Dedifferentiated amniotic fluid mesenchymal stem cell (primary cell): ENCODE measurements at regions not wholly inside any gene's neighbourhood (a gene's known extent, or its start where the extent isn't known, plus 50 kb on each side); places are given as distances from the start of the nearest gene placed in this dataset.
"Not testable (repeated sequence)": the region's sequence is repeated elsewhere in the genome, so short reads cannot be mapped to it uniquely, and the experiment has no call there.

Source experiments
- DNase-seq: peaks from one replicate; pipeline ENCODE4 v3.0.0-alpha.2; 2016; ENCODE audit errors: extremely low spot score

DNA sequence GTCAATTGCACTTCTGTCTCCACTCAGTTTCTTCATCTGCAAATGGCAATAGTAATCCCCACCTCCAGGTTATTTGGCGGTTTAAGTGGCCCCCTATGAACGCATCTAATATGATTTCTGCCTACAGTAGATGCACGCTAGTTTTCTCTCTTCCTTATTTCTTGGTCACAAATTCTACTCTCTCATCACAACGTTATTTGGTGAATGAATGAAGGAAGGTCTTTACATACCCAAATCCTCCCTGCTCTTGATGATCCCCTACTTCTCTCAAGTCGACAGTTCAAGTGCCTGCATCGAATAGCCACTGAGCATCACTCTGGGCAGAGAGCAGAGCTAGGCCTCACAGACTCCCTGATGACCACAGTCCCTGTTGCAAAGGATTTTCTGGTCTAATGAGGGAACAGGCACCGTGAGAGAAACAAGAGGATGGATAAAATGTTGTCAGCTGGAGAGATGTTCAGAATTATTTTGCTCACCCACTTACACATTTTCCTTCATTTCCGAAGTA is 181.2 kb upstream of the SMAD3 start:
- no peak for DNase-seq

DNA sequence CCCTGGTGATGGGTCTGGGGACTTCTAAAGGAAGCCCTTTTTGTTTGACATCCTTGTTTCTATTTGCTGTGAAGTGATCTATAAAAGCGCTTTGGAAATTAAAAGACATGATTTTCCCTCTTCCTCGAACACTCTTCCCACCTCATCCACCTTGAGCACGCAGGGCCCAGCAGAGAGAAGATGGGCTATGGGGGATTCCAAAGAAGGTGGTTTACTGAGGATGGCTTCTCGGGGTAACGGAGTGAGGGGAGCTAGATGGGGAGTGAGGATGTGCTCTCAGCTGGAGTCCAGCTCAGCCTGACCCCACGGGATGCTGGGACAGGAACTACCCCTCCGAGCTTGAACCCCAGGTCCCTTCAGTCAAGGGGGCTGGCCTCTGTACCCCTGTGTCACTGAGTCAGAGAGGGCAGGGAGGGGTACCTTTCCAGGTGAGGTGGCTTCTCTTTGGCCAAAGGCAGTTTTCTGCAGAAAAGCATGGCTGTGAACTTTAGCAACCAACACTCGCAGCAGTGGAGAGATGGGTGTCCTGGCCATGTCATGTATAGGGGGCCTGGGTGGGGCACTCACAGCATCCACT is 180.7 kb upstream of the SMAD3 start:
- no peak for DNase-seq

DNA sequence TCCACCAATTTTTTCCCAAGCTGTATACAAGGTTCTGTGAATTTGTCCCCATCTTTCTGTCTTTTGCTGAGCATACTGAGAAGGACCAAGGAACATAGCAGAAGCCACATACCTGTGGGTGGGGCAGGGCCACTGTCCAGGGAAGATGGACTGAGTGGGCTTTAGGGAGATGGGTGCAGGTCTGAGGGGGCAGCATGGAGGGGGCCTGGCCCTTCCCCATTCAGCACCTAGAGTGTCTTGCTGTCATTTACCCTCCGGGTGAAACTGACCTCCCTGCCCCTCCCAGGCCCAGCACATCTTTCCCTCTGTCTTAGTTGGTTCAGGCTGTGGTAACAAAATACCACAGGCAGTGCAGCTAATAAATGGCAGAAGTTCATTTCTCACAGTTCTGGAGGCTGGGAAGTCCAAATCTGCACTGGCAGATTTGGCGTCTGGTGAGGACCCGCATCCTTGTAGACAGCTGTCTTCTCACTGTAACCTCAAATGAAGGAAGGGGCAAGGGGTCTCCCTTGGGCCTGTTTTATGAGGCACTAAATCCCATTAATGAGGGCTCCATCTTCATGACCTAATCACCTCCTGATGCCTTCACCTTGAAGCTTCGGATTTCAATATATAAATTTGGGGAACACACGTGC is 180.0 kb upstream of the SMAD3 start:
- no peak for DNase-seq

DNA sequence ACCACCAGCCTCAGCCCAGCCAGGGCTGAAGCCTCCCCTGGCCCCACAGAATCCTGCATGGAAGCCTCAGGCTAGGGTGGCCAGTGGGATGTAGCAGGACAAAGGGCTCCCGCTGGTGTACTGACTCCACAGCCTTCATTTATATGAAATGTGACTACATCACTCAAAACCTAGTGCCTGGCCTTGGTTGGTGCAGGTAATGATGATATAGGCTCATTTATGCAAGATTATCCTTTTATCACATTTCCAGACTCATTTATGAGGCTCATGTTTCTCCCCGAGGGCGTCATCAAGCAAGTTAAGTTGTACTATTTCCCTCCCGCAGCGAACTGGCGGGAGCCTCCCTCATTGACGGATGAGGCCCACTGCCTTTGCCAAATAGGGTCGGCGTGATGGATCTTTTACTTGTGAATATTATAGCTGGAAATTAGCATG is 179.1 kb upstream of the SMAD3 start:
- no peak for DNase-seq

DNA sequence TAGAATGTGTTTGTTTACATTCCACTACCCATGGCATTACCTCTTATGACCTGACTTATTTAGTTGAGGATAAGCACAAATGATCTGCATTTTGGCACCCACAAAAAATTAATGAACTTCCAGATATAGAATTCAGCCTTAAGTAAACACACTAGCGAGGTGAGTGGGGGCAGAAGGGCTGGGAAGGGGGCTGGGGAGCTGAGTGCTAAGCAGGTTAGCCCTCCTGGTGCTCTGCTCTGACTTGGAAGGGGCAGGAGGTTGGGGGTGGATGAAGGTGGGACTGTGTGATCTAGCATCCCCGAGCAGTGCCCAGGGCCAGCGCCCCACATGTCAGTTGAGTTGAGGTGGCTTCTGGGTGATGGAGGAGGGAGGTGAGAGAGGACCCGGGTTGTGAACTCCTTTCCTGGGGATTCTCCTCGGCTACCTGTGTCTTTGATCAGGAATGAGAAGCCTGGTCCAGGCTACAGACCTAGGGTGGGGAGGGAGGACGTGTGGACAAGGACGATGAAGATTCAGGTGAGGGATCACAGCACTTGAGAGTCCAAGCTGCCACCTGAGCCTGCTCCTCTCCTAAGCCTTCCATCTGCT is 178.6 kb upstream of the SMAD3 start:
- DNase-seq, result no peak

DNA sequence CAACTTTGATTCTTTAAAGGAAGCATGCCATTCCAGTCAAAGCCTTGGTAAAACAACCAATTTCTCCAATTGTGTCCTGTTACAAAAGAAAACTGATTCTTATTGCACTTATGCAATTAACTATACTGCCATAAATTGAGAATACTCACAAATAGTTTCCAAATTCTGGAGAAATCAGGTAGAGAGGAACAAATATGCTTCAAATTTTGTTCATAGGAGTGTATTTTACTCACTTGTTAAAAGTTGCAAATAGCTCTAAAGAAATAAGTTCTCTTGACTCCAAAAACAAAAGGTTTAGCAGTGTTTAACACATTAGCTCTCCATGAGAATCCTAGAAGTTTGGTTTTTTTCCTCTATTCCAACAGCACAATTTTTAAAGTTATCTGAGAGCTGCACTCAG is 176.1 kb upstream of the SMAD3 start:
- not testable (repeated sequence) for DNase-seq

DNA sequence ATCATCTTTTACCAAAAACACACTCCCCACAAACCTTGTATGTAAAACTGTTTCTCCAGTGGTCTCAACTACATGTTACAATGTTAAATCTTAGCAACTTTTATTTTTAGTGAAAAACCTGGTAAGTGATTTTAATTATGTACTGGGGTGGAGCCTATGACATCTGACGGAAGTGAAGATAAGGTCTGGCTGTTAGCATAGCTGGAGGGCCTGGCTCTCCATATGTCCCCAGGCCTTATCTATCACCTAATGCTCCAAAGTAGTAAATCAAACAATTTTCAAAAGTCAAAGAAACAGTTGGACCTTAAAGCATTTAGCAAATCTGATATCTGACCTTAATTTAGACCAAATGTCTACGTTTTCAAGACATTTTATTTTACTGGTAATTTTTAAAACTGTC is 173.6 kb upstream of the SMAD3 start:
- DNase-seq, result no peak

DNA sequence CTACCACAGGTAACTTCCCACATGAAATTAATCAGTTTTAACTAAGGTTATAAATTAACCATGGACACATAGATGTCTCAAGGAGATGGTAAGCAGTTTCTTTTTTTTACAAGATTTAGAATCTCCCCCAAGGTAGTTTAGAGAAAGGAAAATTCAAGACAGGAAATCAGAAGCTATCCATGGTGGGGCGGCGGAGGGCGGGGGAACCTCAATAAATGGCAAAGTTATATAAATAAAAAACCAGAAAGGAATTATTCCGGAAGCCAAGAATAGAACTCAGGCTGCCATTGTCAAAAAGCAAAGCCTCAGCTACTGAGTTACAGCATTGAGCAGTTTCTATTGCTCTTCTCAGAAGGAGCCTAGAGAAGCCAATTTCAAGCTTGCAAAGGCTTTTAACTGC is 172.1 kb upstream of the SMAD3 start:
- DNase-seq, result no peak

DNA sequence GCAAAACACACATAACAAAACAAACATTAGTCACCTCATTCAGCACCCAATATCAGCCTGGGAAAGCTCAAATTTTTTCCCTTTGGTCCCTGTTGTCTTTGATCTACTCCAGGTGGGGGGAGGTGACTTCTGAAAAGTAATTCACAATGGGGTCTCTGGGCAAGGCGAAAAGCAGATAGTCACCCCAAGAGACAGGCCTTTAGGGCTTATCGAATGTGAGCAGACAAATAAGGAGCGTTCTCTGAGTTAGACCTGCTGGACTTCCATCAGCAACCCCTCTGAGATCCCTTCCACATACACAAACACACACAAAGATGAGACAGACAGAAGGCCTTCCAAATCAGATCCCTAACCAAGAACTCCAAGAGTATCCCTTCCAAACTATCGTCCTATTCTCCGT is 171.0 kb upstream of the SMAD3 start:
- DNase-seq, result no peak

DNA sequence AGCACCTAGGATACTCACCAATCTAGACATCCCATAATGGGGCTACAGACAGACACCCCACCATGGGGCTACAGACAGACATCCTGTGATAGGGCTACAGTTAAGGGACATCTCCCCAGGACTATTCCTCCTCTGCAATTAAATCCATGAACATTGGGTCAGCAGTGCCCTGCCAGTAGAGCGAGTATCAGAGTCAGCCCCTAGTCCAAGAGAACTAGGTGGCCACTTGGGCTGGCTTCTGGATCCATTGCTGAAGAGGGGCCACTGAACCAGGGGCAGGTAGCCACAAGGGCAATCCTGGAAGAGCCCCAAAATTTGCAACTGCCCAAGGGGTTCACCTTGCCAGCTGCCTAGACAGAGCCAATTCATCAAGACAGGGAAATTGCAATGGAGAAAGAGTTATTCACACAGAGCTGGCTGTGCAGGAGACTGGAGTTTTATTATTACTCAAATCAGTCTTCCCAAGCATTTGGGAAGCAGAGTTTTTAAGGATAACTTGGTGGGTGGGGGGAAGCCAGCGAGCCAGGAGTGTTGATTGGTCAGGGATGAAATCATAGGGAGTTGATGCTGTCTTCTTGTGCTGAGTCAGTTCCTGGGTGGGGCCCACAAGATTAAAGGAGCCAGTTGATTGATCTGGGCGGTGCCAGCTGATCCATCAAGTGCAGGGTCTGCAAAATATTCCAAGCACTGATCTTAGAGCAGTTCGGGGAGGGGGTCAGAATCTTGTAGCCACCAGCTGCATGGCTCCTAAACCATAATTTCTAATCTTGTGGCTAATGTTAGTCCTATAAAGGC is 170.2 kb upstream of the SMAD3 start:
- no peak for DNase-seq

DNA sequence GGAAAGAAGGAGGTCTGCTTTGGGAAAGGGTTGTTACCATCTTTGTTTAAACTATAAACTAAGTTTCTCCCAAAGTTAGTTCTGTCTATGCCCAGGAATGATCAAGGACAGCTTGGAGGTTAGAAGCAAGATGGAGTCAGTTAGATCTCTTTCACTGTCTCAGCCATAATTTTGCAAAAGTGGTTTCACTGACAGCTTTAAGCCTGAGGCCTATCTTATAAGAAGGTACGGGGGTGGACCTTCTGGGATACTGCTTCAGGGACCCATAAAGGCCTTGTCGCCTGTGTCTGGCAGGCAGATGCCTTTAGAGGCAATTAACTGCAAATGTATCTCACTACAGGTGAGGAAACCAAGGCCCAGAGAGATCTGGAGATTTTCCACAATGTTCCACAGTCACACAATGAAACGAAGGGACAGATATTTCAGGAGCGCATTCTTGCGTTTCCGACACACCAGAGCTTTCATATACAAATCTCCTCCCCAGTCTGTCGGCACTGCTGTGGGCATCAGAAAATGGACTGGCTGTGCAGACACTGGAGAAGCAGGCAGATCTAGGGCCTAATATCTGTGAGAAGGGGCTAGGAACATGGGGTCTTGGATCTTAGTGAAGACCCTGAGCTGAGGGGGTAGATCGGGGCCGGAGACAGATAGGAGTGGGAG is 169.5 kb upstream of the SMAD3 start:
- no peak for DNase-seq

DNA sequence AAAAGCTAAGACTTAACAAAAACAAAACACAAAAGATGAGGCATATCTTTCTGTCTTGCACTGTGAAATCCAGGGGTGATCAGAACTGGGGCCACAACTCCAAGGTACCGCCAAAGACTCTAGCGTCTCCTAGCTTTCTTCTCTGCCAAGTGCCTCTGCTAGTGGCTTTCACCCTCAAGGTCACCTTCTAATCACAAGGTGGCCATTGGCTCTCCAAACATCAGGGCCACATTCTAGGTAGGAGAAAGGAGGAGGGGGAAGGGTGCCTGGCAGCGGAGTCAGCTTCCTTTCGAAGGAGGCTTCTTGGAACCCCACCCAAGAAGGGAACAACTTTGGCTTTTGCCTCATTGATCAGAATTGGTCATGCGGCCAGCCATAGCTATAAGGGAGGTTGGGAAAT is 168.8 kb upstream of the SMAD3 start:
- DNase-seq, result no peak

DNA sequence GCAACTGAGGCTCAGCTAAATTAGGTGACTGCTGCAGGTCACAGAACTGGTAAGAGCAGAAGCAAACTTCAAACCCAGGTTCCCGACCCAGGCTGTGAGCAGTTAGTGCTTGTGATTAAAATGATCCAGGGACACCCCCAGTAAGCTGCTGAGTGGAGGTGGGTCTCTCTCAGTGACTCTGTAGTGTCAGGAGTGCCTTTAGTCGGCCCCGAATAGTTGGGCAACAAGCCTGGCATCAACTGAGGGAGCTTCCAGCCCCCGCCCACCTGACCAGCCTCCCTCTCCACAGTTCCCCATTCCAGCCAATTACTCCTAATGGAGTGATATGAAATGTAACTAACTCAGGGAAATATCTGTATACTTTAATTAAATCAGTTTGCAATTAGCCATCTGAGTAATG is 168.0 kb upstream of the SMAD3 start:
- DNase-seq, result no peak

DNA sequence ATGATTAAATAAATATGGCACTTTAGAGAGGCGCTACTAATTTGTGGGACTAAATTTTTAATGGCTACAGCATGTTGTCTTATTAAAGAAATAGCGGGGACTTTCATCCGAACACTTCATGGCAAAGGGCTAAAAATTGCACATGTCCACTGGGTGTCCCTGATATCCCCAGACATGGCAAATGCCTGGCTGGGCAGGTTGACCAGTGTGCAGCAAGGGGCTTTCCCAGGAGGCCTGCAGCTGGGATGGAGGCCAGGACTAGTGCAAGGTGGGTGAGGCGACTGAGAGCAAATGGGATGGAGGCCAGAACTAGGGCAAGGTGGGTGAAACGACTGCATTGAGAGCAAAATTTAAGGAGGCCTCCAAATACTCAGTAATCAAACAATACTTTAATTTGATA is 167.4 kb upstream of the SMAD3 start:
- no peak for DNase-seq

DNA sequence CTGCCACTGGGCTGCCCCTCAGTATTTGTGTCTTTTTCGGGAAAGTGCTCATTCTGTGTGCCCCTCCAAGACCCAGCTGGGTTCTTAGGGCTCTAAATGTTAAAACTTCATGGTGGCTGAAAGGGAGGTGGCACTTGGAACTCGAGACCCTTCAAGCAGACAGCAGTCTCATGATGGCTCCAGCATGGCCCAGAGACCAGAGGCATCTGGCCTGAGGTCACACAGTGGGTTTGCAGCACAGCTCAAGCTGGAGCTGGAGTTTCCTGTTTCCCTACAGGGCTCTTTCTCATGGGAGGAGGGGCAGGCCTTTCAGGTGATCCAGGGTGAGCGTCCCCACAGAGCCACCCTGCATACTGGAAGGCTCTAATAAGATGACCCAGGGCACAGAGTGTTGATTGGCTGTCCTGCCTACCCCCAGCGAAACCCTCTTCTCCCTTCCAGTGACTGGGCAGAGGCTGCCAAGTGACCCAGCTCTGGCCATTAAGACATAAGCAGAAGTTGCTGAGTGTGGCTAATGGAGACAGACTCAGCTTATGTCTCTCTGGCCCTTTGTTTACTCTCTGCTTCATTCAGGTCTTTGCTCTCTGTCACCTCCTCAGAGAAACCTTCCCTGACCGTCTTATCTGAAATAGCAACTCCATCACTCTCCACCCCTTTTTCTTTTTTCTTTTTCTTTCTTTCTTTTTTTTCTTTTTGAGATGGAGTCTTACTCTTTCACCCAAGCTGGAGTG is 166.6 kb upstream of the SMAD3 start:
- no peak for DNase-seq

DNA sequence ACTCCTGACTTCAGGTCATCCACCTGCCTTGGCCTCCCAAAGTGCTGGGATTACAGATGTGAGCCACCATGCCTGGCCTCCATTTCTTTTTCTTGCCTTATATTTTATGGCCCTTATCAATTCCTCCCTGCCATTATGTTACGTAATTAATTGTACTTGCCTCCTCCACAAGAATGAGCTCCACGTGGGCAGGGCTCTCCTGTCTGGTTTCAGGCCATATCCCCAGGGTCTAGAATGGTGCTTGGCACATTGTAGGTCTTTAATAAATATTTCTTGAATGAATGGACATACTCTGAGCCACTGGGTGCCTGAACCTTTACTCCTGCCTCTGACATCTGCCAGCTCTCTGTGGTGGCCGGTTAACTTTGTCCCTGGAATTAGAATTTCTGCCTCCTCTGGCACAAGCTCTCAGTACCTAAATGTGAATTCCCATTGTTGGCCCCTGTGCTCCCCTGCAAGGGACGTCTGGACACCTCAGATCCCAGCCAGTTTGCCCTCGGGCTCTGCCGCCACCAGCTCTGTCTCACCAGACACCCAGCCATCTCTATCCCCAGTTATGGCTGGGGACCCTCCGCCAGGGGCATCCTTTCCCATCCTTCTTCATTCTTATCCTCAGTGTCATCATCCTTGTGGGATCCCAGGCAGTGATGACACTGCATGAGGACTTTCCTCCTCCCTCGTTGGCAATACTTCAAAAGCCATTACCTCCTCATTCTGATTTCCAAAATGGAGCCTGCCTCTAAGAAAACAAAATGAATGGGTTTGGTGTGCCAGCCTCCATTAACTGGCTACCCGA is 165.6 kb upstream of the SMAD3 start:
- no peak for DNase-seq

DNA sequence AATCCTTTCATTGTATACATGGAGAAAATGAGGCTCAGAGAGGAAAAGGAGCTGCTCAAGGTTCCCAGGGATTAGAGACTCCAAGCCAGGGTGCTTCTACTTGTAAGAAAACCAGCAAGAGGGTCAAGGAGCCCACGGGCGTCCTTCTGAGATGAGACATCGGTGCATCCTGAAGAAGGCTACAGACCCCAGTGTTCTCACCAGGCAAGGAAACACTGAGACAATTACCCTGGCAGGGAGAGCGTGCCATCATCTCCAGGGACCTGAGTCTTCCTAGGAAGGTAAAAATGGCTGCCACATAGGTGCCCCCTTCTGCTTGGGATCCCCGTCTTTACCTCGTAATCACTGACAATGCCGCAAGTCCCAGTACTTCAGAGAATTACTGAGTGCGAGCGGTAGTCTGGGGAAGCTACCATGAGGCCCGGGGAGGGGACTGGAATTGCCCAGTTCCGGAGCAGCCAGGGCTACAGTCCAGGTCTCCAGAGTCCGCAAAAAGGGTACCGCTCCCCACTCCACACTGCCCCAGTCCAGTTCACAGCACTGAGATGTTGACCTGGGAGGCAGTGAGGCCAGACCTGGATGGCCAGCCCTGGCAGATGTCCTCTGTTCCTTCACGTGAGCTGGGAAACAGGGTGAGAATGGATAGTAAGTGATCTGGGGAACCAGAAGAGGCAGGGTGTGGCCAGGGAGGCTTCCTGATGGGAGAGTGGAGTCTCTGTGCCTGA is 164.7 kb upstream of the SMAD3 start:
- DNase-seq, result no peak

DNA sequence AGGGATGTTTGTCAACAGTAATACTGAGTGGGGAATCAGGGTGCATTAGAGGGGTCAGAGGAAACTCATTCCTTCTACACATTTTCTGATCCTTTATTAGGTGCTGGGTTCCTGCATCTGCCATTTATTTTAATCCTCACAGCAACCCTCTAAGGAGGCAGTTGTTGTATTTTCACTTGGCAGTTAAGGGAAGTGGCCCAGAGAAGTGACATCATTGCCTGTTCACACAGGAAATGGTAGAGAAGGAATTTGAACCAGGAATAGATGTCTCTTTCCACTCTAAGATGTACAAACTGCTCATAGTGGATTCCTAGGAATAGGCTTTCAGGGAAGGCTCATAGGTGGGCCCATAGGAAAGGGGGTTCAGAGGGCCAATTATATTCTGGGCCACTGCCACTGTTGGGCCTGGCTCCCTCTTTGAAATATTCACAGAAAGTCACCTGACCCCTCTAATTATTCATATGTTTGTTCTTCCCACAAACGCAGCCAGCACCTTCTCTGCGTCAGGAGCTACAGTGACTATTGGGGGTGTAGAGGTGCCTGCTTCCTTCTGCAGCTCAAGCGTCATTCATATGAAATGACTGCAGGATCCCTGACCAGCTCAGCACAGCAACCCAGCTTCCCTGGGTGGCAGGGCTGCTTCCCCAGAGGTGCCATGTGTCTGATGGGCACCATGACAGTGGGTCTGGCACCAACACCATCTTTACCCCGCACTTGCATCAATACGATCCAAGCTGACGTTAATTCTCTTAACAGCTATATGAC is 163.9 kb upstream of the SMAD3 start:
- no peak for DNase-seq

DNA sequence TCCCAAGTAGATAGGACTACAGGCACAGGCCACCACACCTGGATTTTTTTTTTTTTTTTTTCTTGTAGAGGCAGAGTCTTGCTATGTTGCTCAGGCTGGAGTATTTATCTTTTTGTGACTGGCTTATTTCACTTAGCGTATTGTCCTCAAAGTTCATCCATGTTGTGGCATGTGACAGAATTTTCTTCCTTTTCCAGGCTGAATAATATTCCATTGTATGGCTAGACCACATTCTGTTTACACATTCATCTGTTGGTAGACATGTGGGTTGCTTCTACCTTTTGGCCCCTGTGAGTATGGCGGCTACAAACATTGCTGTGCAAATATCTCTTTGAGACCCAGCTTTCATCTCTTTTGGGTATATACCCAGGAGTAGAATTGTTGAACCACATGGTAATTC is 160.2 kb upstream of the SMAD3 start:
- no peak for DNase-seq
